Activated T-helper 1 cell treated with Interleukin-2 at 50 U/mL for 16 hours (primary cell): ENCODE measurements at regions not wholly inside any gene's neighbourhood (a gene's known extent, or its start where the extent isn't known, plus 50 kb on each side); places are given as distances from the start of the nearest gene placed in this dataset.
"Not testable (repeated sequence)": the region's sequence is repeated elsewhere in the genome, so short reads cannot be mapped to it uniquely, and the experiment has no call there.

ENCODE experiments used
- DNase-seq: peaks from one replicate; pipeline ENCODE4 v3.0.0-alpha.2; 2020; ENCODE audit warnings: low read depth

GRCh38 chr17:22265807-22266206 lies 573.5 kb downstream of the KCNJ18 start:
- DNase-seq: no peak

DNA sequence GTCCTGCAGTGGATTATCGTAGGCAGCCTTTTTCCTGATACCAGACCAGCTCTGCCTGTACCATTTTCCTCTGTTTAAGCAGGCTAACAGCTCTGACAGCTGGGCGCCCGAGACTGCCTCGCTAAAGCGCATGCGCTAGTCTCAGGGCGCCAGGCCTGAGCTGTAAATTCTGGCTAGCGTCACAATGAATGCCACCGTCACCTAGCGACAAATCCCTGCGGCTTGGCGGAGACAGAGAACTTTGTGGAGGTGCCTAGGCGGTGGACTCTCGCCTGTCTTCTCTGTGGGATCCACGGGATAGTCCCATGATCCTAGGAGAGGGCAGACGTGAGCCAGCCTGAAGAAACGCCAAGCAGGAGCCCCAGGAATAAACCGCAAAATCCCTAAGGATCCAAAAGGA lies 573.9 kb downstream of the KCNJ18 start:
- DNase-seq: no peak

GRCh38 chr17:22267019-22267418 lies 574.7 kb downstream of the KCNJ18 start:
- DNase-seq: no peak

- DNase-seq: no peak
These were observed 576.0 kb downstream of the KCNJ18 start for GRCh38 chr17:22268214-22268911.

DNA sequence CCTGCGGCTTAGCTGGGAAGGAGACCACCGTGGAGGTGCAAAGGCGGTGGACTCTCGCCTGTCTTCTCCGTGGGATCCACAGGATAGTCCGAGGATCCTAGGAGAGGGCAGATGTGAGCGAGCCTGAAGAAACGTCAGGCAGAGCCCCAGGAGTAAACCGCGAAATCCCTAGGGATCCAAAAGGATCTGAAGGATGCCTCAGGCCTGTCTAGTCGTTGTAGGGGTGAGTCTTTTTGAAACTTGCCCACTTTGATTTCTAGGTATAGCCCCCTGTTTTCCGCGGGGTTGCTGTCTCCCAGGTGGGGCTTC lies 576.5 kb downstream of the KCNJ18 start:
- no peak for DNase-seq

DNA sequence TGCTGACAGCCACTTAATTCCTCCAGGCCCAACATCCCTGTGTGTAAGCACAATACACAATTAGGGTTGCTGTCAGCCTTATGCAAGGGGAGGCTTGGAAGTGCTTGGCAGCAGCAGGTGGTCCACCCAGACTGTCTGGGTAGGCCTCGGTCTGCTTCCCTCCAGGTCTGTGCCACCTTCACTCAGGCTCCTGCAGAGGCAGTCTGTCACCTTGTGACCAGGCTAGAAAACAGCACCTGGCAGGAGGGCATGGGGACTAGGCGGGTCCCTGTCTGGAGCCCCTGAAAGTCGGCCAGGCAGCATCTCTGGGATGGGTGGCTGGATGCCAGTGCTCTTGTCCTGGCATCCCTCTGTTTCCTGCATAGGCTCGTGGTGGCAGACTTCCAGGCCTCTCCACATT lies 578.1 kb downstream of the KCNJ18 start:
- DNase-seq: no peak

GRCh38 chr17:22270809-22271208 lies 578.5 kb downstream of the KCNJ18 start:
- not testable (repeated sequence) for DNase-seq

- no peak for DNase-seq
These were observed 580.2 kb downstream of the KCNJ18 start for GRCh38 chr17:22272363-22273146.

- no peak for DNase-seq
These were observed 581.0 kb downstream of the KCNJ18 start for GRCh38 chr17:22273308-22273707.

- DNase-seq: no peak
These were observed 585.3 kb downstream of the KCNJ18 start for GRCh38 chr17:22277595-22277994.

DNA sequence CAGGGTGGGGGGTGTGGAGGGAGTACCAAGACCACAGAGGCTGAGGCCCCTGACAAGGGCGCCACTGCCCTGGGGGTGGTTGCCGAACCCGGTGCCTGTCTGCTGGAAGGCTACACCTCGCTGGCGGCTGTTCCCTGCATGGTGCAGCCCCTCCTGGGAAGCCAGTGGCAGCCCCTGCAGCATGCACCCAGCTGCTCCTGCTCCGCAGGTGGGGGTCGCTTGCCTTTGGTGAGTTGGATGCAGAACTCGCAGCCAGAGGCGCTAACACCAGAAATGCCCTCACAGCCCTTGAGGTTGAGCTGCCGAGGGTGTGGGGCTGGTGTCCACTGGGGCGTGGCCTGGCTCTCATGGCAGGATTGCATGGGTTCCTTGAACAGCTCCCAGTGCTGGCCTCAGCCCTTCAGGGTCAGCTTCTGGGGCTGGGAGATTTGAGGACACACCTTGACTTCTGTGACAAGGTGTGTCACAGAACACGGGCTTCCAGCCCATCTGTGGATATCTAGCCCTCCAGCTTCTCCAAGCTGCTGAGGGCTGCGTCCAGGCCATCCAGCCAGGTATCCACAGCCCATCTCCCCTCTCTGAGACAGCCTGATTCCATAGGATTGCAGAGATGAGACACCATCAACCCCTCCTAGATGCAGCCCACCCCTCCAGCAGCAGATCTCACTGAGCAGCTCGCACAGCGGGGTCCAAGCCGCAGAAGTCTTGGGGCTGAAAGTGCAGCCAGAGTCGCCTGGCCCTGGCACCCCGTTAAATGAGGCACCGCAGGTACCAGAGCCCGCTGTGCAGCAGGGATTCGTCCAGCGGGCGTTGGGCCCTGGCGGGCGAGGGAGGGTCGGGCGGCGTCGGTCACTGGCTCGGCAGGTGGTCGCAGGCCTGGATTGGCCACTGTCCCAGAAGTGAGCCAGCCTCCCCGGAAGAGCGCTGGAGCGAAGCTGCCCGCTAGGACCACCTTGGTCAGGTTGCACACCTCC lies 586.3 kb downstream of the KCNJ18 start:
- no peak for DNase-seq

DNA sequence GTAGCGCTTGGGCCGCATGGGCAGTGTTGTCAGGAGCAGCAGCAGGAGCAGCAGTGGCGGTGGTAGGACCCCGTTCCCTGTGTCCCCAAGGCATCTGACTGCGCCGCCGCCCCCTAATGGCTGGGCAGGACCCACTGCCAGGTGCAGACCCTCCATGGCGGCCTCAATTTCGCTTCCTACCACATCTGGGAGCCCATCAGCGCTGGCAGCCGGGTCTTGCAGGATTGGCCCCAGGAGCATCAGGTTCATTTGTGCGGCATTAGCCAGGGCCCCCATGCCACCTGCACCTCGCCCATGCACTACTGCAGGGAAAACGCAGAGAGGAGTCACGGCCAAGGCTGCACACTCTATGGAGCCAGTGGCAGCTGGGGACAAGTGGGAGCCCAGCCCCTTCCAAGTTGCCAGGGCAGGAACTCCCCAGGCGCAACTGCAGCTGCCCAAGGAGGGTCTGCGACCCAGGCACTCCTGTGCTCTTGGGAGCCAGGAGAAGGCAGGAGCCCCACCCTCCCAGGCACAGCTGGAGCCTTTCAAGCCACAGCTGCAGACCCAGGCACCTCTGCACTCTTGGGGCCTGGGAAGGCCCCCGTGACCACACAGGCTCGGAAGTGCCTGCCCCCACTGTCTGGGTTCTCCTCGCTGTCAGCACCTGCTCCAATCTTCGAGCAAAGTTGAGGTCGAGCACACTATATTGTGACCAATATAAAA lies 594.2 kb downstream of the KCNJ18 start:
- DNase-seq: no peak

- not testable (repeated sequence) for DNase-seq
These were observed 606.2 kb downstream of the KCNJ18 start for GRCh38 chr17:22298484-22298951.

- DNase-seq: no peak
These were observed 607.9 kb downstream of the KCNJ18 start for GRCh38 chr17:22300177-22300576.

DNA sequence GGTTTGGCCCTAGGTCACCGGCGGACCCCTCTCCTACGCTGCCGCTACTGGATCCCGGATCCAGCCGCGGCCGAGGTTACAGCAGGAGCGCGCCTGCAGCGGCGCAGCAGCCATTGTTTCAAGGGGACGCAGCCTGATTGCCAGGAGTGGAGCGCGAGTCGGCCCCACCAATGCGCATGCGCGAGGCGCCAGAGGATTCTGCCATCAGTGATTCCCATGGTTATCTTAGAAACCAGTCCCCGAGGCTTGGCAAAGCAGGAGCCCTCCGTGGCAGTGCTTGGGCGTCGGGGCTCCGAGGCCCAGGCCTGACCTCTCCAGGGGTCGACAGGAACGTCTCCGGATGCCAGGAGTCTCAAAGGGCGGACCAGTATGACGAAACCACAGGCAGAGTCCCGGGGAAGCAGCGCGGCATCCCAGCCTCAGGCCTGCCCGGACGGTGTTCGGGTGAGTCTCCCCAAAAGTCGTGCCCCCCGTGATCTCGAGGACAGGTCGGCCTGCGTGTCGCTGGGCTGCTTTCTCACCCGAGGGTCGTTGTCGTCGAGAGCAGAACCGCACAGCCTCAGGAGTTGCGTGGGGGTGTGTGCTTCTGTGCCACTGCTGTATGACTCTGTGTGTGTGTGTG lies 608.5 kb downstream of the KCNJ18 start:
- DNase-seq: no peak

DNA sequence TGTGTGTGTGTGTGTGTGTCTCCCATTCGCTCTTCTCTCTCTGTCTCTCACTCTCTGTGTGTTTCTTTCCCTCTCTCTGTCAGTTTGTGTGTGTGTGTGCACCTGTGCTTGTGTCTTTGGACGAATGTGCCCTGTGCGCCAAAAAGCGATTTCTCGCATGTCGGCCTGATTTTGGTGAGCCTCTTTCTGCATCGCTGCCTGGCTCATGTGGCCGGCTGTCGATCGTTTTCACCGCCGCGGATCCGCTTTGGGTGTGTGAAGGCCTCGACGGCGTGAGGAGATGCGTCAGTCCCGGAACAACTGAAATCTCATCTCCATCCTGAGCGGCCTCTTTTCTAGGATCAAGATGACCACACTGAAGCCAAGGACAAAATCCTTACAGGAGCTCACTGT lies 609.0 kb downstream of the KCNJ18 start:
- DNase-seq: no peak

GRCh38 chr17:22303096-22303495 lies 610.8 kb downstream of the KCNJ18 start:
- no peak for DNase-seq

GRCh38 chr17:22303865-22304264 lies 611.5 kb downstream of the KCNJ18 start:
- no peak for DNase-seq

GRCh38 chr17:22304667-22305303 lies 612.5 kb downstream of the KCNJ18 start:
- no peak for DNase-seq

DNA sequence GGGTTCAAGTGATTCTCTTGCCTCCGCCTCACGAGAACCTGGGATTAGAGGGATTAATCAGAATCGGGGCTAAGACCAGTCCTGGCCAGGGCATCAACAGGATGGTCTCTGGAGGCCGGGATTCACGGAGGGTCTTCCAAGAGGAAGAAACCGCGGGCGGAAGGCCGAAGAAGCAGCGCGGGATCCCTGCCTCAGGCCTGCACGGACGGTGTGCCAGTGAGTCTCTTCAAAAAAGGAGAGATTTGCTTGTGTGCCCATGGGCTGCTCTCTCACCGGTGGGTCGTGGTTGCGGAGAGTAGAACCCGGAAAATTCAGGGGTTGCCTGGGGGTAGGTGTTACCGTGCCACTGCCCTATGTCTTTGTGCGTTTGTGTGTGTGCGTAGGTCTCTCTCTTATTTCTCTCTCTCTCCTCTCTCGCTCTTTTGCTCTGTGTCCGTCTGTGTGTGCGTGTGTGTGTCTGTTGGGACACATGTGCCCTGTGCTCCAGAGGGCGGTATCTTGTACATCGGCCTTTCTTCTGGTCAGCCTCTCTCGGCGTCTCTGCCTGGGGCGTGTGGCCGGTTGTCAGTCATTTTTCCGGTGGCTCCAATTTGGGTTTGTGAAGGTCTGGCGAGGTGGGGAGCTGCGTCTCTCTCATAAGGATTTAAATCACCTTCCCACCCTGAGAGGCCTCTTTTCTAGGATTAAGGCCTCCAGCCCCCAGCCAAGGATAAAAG lies 613.2 kb downstream of the KCNJ18 start:
- DNase-seq: no peak
